COR-L47 (cell line): ENCODE measurements at regions not wholly inside any gene's neighbourhood (a gene's known extent, or its start where the extent isn't known, plus 50 kb on each side); places are given as distances from the start of the nearest gene placed in this dataset.

ENCODE experiments used
- DNase-seq: peaks from one replicate; lab custom pipeline; 2025; lab: John Stamatoyannopoulos, UW

DNA sequence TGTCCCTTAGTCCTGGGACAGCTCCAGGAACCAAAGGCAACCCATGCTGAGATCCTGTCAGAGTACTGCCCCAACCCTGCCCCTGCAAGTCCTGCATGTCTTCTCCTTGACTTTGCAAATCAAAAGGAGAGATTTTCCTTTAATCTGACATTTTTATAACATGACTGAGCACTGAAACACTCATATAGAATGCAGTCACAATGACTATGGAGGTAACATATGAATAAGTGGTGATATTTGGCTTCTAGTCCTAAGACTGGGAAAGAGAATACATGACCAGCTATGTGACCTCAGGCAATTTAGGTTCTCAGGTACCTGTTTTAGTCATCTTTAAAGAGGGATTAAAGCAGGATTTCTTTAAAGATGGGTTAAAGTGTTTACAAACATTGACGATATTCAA is 941.6 kb upstream of the CDH8 start:
- no peak for DNase-seq

- no peak for DNase-seq
Observed at GRCh38 chr16:62974424-62974823, 938.2 kb upstream of the CDH8 start.

GRCh38 chr16:62970851-62971250 is 934.6 kb upstream of the CDH8 start:
- no peak for DNase-seq

DNA sequence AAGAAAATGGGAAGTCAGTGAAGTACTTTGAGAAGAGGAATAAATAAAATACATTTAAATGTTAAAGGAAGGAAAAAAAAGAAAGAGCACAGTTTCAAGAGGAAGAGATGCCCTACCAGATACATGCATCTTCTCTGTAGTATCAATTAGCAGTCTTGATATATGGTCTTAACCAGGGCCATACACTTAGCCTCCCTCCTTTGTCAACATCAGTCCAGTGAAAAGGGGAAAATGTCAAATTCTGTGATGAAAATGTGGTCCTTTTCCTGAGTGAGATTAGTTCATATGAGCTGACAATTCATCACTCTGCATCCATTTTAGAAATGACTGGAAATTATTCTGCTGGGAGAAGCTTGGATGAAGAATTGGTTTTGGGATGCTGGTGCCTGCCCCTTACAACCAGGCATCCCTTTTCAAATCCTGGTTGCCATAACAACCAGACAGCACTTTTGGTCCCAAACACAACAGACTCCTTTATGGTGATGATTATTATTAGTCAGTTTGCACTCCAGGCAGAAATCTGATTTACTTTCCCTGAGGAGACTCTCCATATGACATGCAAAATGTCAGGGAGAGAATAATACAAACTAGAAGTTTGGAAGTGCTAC is 933.6 kb upstream of the CDH8 start:
- DNase-seq = no peak

DNA sequence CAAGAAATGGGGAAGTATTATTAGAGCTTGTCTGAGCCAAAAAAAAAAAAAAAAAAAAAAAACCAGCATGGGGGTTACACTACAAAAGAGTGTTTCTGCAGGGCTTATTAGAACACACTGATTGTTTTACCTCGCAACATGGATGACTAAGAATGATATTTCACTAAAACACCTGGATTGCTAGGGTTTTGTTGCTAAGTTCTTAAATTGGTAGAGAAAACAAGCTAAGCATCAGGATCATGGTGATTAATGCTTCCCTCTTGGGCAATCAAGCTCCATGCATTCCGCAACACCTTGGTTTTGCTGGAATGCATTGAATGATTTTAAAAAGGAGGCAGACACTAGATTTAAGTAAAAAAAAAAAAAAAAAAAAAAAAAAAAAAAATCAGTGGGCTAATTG is 931.4 kb upstream of the CDH8 start:
- DNase-seq = no peak

- DNase-seq = no peak
Observed at GRCh38 chr16:62967163-62967562, 930.9 kb upstream of the CDH8 start.

- DNase-seq = no peak
Observed at GRCh38 chr16:62966626-62967025, 930.4 kb upstream of the CDH8 start.

DNA sequence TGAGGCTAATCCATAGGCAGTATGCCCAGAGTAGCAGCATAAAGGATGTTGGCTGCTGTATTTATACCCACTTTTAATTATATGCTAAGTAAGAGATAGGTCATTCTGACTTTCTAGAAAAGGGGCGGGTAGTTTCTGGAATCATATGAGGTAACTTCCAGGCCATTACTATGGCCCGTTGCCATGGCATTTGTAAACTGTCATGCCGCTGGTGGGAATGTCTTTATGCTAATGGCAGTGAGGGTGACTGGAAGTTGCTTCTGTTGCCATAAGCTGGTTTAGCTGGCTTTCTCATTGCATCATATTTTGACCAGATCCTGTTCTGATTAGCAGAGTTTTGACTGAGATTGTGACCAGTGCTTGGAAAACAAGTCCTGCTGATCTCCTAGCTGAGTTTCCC is 929.6 kb upstream of the CDH8 start:
- DNase-seq = no peak

GRCh38 chr16:62963846-62964245 is 927.6 kb upstream of the CDH8 start:
- no peak for DNase-seq

- DNase-seq = no peak
Observed at GRCh38 chr16:62955033-62955349, 918.8 kb upstream of the CDH8 start.

DNA sequence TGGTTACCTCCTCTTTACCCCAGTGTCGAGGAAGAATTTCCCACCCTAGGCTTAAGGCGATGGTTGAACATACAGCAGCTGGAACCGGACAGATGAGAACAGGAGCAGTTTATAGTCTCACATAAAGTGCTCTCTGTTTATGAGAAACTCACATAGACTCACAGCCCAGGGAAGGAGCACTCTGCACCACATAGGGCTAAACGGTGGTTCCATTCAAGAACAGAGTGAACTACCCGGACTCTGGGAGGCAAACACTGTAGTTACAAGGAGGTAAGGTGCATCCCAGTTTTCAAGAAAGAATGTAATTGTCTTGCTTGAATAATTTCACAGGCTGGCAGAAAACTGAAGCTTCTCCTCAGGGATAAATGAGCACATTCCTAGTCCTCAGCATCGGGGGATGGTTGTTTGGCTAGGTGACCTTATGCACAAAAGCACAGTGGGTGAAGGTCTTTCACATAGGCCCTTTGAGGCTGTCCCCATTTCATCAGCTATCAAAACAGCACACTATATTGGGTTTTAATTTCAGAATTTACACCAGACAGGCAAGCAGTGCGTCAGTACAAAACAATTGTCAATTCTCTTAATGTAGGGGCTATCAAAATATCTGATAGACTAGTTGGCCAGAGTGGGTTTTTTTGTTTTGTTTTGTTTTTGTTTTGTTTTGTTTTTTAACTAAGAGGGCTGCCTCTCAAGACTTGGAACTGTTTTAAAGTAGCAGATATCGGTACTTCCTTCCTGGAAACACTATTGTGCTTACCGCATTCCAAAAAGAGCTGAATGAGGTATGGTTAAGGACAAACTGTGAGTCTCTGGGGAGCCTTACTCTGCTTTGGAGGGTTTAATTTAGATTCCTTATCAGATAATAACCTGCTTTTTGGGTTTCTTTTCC is 918.1 kb upstream of the CDH8 start:
- no peak for DNase-seq

DNA sequence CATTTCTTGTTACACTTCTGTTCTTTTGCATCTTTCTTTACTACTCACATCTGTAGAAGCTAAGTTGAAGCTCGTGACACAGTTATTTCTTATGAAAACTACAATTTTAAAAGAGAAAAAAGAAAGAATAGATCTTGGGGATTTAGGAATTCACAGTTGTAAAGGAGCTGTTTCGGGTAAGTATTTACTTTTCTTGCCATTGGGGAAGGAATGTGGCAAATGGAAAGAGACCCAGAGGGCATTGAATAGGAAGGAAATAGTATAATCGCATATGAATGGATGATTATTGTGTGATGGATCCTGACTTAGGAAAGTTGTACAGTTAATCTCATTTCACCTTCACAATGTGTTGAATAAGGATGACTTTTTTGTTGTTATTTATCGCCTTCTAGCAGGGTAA is 914.1 kb upstream of the CDH8 start:
- no peak for DNase-seq

GRCh38 chr16:62940569-62940968 is 904.3 kb upstream of the CDH8 start:
- no peak for DNase-seq

DNA sequence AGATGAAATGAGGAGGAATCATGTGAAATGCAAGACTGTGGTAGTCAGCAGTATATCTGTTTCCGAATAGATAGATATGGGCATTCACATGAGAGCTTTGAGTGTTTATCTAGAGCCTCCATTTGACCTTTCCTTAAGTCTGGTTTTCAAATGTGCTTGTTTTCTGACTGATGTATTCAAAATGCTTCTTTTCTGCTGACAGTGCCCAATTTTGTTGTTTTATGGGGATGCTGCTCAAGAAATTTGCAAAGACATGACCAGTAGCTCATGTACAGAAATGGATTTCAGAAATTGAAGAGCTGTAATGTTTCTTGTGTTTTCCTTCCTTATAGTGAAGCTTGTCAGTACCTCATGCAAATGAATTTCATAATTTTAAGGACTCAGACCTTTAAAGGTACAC is 903.4 kb upstream of the CDH8 start:
- no peak for DNase-seq

DNA sequence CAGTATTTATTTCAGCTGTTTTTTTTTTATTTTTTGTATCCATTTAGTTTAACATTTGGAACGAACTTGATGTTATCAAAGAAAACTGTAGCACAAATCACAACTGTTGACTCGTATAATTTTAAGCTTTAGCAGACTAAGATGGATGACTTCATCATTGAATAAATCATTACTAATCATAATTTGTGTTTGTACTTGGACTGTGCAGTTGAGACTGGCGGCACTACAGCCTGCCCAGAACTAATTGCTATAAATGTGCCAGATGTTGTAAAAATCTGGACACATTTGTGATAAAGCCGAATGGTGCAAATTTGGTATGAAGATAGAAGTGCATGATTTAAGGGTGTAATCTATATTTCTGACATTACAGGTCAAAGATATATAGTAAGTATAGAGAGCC is 897.7 kb upstream of the CDH8 start:
- DNase-seq = no peak

DNA sequence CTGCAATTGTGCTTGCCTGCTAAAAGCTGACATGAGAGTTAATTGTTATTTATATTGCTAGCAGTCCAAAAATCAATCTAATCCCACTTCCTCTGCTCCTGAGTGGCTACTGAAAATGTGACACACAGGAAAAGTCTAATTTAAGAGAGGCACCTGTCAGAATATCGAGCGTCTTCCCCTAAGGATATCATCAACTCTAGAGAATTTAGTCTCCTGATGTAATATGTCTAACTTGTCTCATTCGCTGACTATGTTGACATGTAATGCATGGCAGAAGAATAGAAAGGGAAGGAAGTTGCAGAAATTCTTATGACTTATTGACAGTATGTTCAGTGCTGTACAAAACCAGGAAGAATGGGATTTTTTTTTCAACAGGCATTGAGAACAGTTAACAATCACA is 893.4 kb upstream of the CDH8 start:
- no peak for DNase-seq

DNA sequence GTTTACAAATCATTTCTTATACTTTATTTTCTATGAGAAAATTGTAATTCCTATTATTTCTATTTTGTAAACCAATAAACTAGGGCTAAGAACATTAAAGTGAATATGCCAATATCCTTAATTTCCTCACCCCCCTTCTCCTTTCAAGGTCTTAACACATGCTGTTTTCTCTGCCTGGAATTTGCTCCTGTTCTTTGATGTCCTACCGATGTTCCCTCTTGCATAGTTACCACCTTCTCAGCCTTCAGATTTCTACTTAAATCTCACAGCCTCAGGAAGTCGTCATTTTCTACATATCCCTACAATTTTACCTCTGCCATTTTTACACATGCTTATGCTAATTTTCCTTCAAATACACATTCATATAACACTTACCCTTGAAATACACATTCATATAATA is 890.9 kb upstream of the CDH8 start:
- DNase-seq = no peak

GRCh38 chr16:62926121-62926801 is 890.0 kb upstream of the CDH8 start:
- no peak for DNase-seq

DNA sequence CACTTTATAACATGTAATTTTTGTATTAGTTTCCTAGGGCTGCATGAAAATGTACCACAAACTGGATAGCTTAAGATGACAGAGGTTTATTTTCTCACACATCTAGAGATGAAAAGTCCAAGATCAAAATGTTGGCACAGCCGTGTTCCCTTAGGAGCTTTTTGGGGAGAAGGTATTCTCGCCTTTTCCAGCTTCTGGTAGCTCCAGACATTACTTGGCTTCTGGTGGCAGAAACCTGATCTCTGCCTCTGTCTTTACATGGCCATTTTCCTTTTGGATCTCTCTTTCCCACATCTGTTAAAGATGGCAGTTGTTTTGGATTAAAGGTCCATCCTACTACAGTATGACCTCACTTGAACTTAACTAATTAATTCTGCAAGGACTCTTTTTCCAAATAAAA is 885.7 kb upstream of the CDH8 start:
- no peak for DNase-seq

- no peak for DNase-seq
Observed at GRCh38 chr16:62913924-62914323, 877.7 kb upstream of the CDH8 start.

DNA sequence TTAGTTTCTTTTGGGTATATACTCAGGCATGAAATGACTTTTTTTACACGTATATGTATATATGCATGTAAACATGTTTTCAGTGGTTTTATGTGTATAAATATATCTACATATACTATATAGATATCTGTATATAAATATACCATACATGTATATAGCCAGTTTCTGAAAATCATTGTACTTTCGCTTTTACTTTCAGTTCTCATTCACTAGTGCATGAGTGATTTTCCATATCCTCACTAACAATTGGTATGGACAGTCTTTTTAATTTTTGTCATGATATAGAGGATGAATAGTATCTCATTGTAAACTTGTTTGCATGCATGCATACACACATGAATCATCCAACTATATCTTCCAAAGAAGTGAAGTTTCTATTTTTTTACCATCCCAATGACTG is 877.1 kb upstream of the CDH8 start:
- DNase-seq = no peak

DNA sequence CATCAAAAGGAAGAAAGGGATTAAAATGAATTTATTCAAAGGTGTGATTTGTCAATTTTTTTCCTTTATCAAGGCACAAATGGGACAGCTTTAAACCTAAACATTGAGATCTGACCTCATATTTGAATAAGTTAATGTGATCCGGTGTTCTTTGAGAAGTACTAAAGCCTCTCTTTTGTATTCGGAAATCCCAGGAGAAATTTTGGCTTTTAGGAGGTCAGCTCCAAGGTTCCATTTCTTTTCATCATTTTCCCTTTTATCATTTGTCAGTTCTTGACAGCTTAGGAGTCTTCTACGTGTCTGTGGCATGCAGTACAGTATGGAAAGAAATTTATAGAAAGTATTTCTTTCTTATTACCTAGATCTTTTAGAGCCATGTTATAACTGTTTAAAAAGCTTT is 873.4 kb upstream of the CDH8 start:
- DNase-seq = no peak

DNA sequence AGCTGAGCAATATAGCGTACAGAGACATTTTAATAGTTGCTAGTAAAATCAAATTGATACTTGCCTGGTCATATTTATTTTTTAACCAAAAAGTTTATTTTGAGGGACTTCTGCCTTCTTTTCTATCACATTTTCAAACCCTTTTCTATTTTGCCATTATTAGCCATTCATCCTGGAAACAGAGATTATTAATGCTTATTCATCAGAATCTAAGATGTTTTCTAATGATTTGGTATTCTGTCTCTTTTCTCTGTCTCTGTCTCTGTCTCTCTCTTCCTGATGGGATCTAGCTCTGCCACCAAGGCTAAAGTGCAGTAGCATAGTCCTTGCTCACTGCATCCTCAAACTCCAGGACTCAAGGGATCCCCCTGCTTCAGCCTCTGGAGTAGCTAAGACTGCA is 871.3 kb upstream of the CDH8 start:
- DNase-seq = no peak
